NCI-H2227 (cell line): ENCODE measurements at regions not wholly inside any gene's neighbourhood (a gene's known extent, or its start where the extent isn't known, plus 50 kb on each side); places are given as distances from the start of the nearest gene placed in this dataset.

Experiments
- DNase-seq: peaks from one replicate; lab custom pipeline; 2025; ENCODE audit not compliant: unreplicated experiment; lab: John Stamatoyannopoulos, UW

DNA sequence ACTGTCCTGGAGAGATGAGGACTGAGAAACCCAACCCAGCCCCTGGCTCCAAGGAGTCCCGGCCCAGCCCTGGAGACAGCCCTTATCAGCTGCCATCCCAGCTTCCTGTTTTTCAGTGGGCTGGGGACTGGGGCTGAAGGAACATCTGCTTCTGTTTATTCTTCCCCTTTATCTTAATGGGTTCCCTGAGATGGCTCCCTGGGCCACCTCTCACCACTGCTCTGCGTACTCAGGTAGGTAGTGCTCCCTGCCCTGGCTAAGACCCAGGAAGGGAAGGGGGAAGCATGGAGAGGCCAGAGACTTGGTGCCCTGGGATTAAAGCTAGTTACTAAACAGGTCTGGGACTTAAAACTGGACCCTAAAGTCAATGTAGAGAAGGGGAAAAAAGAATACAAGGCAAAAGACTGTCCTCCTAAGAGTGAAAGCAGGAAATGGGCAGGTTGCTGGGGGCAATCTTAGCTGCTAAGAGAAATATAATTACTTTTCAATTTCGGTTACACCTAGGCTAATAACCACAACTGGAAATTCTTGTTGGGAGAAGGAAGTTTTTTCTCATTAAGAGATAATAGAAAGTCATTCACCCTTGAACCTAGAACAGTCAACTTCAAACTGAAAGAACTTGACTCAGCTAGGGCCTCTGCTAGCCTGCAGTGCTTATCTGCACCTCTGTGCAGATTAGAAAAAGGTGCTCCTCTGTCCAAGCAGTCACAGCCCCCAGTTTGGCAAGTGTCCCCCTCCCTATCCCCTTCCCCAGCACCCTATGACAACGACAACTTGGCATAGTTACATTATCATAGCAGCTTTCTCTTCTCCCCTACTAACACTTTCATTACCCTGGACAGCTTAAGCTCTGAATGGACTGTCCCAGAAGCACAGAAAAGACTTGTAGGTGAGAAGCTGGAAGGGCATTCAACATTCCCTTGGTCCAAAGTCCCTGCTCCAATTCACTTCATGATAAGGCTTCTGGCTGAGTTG is 65.6 kb upstream of the KDM7A start:
- no peak for DNase-seq

DNA sequence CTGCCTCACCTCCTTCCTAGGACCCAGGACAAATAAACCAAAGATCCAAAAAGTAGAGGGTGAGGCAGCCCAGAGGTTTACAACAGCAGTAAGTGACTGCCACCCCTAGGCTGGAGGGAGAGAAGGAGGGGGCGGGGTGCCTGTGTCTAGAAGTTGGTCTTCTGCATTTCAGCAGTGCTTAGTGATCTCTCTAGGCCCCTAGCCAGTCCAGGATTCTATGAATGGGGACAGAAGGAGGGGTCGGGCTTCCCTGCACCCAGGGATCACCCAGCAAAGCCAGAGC is 62.8 kb upstream of the KDM7A start:
- no peak for DNase-seq

DNA sequence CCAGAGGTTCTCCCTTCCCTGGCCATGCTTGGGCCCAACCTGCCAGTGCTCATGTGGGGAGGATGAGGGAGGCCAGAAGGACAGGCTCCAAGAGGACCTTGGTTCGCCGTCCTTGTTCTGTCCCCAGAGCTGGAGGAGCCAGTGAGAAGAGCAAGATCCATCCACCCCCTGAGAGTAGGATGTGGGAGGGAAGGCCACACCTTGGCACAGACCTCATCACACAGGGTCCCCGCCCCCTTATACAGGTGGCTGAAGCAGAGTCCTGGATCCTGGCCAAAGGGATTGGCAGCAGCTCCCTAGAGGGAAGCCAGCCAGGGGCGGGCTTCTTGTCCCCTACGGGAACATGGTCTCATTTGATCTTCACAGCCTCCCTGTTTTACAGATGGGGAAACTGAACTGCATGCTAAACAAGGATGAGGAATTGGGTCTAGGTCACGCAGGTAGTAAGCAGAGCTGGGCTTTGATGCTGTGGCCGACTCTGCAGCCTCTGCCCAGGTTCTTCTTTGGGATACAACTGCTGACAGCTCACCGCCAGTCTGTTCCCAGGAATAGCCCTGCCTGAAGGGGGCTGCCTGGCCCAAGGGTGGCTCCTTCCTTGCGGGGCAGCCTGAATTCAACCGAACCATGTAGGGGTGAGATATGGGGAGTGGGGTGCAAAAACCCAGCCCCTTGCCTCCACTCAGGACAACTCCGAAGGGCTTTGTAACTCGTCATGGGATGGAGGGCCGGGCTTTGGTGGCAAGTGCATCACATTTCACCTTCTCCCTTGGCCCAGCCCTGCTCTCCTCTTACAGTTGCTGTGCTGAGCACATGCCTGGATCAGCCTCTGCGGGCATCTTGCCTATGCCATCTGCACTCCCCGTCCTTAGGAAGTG is 62.2 kb upstream of the KDM7A start:
- no peak for DNase-seq

GRCh38 chr7:140237390-140237789 is 60.6 kb upstream of the KDM7A start:
- DNase-seq = no peak

DNA sequence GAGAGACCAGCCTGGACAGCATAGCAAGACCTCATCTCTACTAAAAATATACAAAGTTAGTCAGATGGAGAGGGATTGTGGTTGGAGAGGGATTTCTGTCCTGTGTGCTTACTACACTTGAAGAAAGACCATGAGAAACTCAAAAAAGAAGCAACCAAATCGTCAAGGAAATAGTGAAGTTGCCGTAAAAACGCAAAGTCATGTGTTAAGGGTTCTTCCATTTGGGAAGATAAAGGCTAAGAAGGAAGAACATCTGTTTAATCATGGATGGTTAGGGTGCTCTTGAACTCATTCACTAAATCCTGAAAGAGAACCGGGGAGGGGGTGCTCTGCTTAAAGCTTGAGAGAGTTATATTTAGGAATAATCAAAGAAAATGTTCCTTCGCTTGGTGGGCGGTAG is 59.8 kb upstream of the KDM7A start:
- DNase-seq = no peak

GRCh38 chr7:140235114-140235513 is 58.3 kb upstream of the KDM7A start:
- no peak for DNase-seq

- DNase-seq = no peak
Measured at GRCh38 chr7:140232957-140233917, 56.5 kb upstream of the KDM7A start.

- DNase-seq = no peak
Measured at GRCh38 chr7:140231771-140232491, 55.1 kb upstream of the KDM7A start.

DNA sequence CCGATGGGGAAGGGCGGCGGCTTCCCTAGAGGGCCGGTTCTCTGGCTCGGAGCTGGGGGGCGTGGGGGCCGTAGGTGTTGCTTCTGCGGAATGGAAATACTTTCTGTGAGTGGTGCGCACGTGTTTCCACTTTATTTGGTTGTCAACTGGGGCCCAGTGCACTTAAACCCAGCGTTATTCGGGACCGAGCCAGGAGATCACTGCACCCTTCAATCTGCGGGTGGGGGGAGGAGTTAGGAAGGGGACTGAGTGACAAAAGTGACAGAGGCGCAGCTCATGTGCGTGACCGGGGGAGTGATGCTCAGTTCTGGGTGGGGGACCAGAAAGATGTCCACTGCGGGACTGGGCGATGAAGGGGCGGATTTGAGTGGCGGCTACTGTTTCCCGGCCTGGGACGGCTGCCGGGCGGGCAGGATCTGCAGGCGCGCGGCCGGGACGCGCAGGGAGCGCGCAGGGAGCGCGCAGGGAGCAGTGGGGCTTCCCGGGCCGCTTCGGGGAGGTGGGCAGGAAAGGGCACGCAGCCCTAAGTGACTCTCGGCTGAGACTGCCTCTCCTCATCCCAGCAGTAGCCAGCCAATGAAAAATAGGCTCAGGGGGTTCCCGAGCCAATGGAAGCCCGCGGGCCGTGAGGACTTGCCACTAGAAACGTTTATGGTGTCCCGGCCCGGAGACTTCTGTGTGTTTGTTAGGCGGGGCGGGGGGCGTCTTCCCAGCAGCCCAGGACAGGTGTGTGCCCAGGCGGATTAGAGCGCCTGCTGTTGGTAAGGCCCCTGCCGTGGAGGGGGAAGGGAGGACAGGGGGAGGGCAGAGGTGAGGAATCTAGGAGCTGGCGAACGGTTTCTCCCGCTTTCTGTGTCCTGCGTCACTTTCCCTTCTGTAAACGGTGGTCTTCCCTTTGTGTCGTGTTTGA is 54.3 kb upstream of the KDM7A start:
- DNase-seq = peak; percentile 75

DNA sequence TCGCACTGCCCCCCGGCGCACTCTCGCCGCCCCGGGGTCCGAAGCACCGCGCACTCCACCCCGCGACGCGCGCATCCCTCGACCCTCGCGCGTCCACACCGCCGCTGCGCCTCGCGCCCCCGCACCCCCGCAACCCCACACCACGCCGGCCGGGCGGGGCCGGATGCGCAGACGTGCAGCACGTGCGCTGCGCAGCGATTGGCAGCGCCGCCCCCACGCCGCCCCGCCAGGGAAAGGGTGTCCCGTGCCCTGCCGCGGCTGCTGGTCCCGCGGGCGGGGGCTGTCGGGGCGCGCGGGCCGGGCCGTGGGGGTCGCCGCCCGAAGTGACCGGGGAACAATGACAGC is 53.7 kb upstream of the KDM7A start:
- DNase-seq = peak; percentile 38

GRCh38 chr7:140229591-140230515 is 53.1 kb upstream of the KDM7A start:
- peak; percentile 24 for DNase-seq

- DNase-seq = no peak
Measured at GRCh38 chr7:140229101-140229525, 52.3 kb upstream of the KDM7A start.
